ENCODE measurements at regions not wholly inside any gene's neighbourhood (a gene's known extent, or its start where the extent isn't known, plus 50 kb on each side); places are given as distances from the start of the nearest gene placed in this dataset.
"Not testable (repeated sequence)": the region's sequence is repeated elsewhere in the genome, so short reads cannot be mapped to it uniquely, and the experiment has no call there.

GRCh38 chr7:42567051-42567450 is 330.0 kb upstream of the GLI3 start:
- DNase-seq (ENCODE audit: low spot score), result no peak

GRCh38 chr7:42561797-42562196 is 324.8 kb upstream of the GLI3 start:
- no peak for DNase-seq (ENCODE audit: low spot score)

- DNase-seq (ENCODE audit: low spot score), result no peak
These were observed 323.9 kb upstream of the GLI3 start for GRCh38 chr7:42560866-42561265.

GRCh38 chr7:42554932-42555331 is 317.9 kb upstream of the GLI3 start:
- DNase-seq (ENCODE audit: low spot score), result not testable (repeated sequence)

GRCh38 chr7:42552227-42552626 is 315.2 kb upstream of the GLI3 start:
- no peak for DNase-seq (ENCODE audit: low spot score)

- DNase-seq (ENCODE audit: low spot score), result no peak
These were observed 313.9 kb upstream of the GLI3 start for GRCh38 chr7:42550706-42551470.

- DNase-seq (ENCODE audit: low spot score), result no peak
These were observed 313.0 kb upstream of the GLI3 start for GRCh38 chr7:42549866-42550485.

- no peak for DNase-seq (ENCODE audit: low spot score)
These were observed 312.0 kb upstream of the GLI3 start for GRCh38 chr7:42548816-42549611.

- no peak for DNase-seq (ENCODE audit: low spot score)
These were observed 308.2 kb upstream of the GLI3 start for GRCh38 chr7:42545049-42545724.

- DNase-seq (ENCODE audit: low spot score), result no peak
These were observed 306.9 kb upstream of the GLI3 start for GRCh38 chr7:42543953-42544352.

GRCh38 chr7:42542446-42542845 is 305.4 kb upstream of the GLI3 start:
- not testable (repeated sequence) for DNase-seq (ENCODE audit: low spot score)

- no peak for DNase-seq (ENCODE audit: low spot score)
These were observed 297.4 kb upstream of the GLI3 start for GRCh38 chr7:42534441-42534840.

- no peak for DNase-seq (ENCODE audit: low spot score)
These were observed 290.0 kb upstream of the GLI3 start for GRCh38 chr7:42527004-42527403.

GRCh38 chr7:42522227-42522991 is 285.4 kb upstream of the GLI3 start:
- DNase-seq (ENCODE audit: low spot score), result no peak

- no peak for DNase-seq (ENCODE audit: low spot score)
These were observed 274.0 kb upstream of the GLI3 start for GRCh38 chr7:42511027-42511426.

- DNase-seq (ENCODE audit: low spot score), result no peak
These were observed 269.1 kb upstream of the GLI3 start for GRCh38 chr7:42506097-42506496.

GRCh38 chr7:42502022-42502421 is 265.0 kb upstream of the GLI3 start:
- DNase-seq (ENCODE audit: low spot score), result no peak

GRCh38 chr7:42495256-42495655 is 258.2 kb upstream of the GLI3 start:
- no peak for DNase-seq (ENCODE audit: low spot score)

- no peak for DNase-seq (ENCODE audit: low spot score)
These were observed 257.7 kb upstream of the GLI3 start for GRCh38 chr7:42494736-42495135.

GRCh38 chr7:42494199-42494710 is 257.2 kb upstream of the GLI3 start:
- DNase-seq (ENCODE audit: low spot score), result no peak

- no peak for DNase-seq (ENCODE audit: low spot score)
These were observed 256.6 kb upstream of the GLI3 start for GRCh38 chr7:42493436-42494198.

All from activated CD4-positive, alpha-beta T cell treated with anti-CD3 and anti-CD28 coated beads, Interleukin-2, Interleukin-4, amounts not matched to agents 100 ng/mL and 50 ng/mL, durations not matched to agents 16 hours and 8 hours (primary cell).